Loucy (cell line): ENCODE measurements at regions not wholly inside any gene's neighbourhood (a gene's known extent, or its start where the extent isn't known, plus 50 kb on each side); places are given as distances from the start of the nearest gene placed in this dataset.

Source experiments
- EZH2phosphoT487 ChIP-seq: fragments of 200-600 bp; IDR thresholded peaks from 2 replicates; pipeline ENCODE4 v1.6.1; 2018; ENCODE audit warnings: antibody characterized with exemption, mild to moderate bottlenecking, moderate library complexity, borderline replicate concordance
- TF ChIP-seq, protein P1 (sequence below): fragments of 200-600 bp; sonication (generic); conservative IDR thresholded peaks from 2 replicates; pipeline ENCODE4 v1.5.1; 2014; ENCODE audit warnings: mild to moderate bottlenecking, antibody characterized with exemption, low read length

GRCh38 chr2:217267758-217268157 lies 407.9 kb upstream of the TNP1 start:
- TF ChIP-seq, protein P1, sequence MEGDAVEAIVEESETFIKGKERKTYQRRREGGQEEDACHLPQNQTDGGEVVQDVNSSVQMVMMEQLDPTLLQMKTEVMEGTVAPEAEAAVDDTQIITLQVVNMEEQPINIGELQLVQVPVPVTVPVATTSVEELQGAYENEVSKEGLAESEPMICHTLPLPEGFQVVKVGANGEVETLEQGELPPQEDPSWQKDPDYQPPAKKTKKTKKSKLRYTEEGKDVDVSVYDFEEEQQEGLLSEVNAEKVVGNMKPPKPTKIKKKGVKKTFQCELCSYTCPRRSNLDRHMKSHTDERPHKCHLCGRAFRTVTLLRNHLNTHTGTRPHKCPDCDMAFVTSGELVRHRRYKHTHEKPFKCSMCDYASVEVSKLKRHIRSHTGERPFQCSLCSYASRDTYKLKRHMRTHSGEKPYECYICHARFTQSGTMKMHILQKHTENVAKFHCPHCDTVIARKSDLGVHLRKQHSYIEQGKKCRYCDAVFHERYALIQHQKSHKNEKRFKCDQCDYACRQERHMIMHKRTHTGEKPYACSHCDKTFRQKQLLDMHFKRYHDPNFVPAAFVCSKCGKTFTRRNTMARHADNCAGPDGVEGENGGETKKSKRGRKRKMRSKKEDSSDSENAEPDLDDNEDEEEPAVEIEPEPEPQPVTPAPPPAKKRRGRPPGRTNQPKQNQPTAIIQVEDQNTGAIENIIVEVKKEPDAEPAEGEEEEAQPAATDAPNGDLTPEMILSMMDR, result no peak
- TF ChIP-seq EZH2phosphoT487, result no peak
